Right lobe of liver (tissue), 4 donors: ENCODE measurements at regions not wholly inside any gene's neighbourhood (a gene's known extent, or its start where the extent isn't known, plus 50 kb on each side); places are given as distances from the start of the nearest gene placed in this dataset.

Source experiments
- CTCF ChIP-seq, 4 donors: fragments of 200-600 bp in 3 of 4; fragments of 450-650 bp in 1 of 4; IDR thresholded peaks; one replicate each; pipeline versions ENCODE4 v1.5.1 to v1.8.0; 2016 to 2022; ENCODE audit warnings: antibody characterized with exemption in 4 of 4, mild to moderate bottlenecking in 2 of 4
- POLR2A ChIP-seq: fragments of 450-650 bp; IDR thresholded peaks from one replicate; pipeline ENCODE4 v1.6.1; 2017; ENCODE audit warnings: antibody characterized with exemption, mild to moderate bottlenecking
- donor health status: DM: no; HTN: no; CAD: no.
- donor health status: DM: no; HTN: no; CAD: no.
- donor health status: DM: no; HTN: yes; CAD: no.

- no peak for TF ChIP-seq POLR2A
- no peak for TF ChIP-seq CTCF (IDR thresholded peaks at IDR 0.05)
Measured at GRCh38 chr12:90585640-90586304, 369.2 kb downstream of the CCER1 start.
